Chondrocyte (in vitro differentiated cells): ENCODE measurements at regions not wholly inside any gene's neighbourhood (a gene's known extent, or its start where the extent isn't known, plus 50 kb on each side); places are given as distances from the start of the nearest gene placed in this dataset.

Experiments used
- DNase-seq: peaks from one replicate; pipeline ENCODE4 v3.0.0; 2021; ENCODE audit warnings: mixed read lengths, low spot score
- H3K27ac Mint-ChIP-seq: one replicate; pipeline ENCODE4 v1.8.0; 2021; ENCODE audit warnings: mild to moderate bottlenecking, moderate library complexity, mixed read lengths; ENCODE audit not compliant: unreplicated experiment
- H3K27me3 Mint-ChIP-seq: 2 replicates; pipeline ENCODE4 v1.8.0; 2021; ENCODE audit warnings: low read depth, mixed read lengths
- H3K36me3 Mint-ChIP-seq: 2 replicates; pipeline ENCODE4 v1.8.0; 2021; ENCODE audit warnings: low read depth, mixed read lengths
- H3K4me1 Mint-ChIP-seq: 2 replicates; pipeline ENCODE4 v1.8.0; 2021; ENCODE audit warnings: low read depth, mild to moderate bottlenecking, mixed read lengths
- H3K4me3 Mint-ChIP-seq: one replicate; pipeline ENCODE4 v1.8.0; 2021; ENCODE audit warnings: mild to moderate bottlenecking, moderate library complexity, mixed read lengths; ENCODE audit not compliant: unreplicated experiment
- H3K9me3 Mint-ChIP-seq: 2 replicates; pipeline ENCODE4 v1.8.0; 2021; ENCODE audit warnings: low read depth, mixed read lengths
- TF ChIP-seq, protein P1 (sequence below): fragments of 200-600 bp; sonication (generic); IDR thresholded peaks from 2 replicates; pipeline ENCODE4 v1.5.0; 2021; ENCODE audit warnings: antibody characterized with exemption, mild to moderate bottlenecking, moderate library complexity

GRCh38 chr20:56896447-56896846 is 267.3 kb downstream of the TFAP2C start:
- no peaks in the 10 kb centered on the region for H3K4me1 Mint-ChIP-seq
- TF ChIP-seq, protein P1, sequence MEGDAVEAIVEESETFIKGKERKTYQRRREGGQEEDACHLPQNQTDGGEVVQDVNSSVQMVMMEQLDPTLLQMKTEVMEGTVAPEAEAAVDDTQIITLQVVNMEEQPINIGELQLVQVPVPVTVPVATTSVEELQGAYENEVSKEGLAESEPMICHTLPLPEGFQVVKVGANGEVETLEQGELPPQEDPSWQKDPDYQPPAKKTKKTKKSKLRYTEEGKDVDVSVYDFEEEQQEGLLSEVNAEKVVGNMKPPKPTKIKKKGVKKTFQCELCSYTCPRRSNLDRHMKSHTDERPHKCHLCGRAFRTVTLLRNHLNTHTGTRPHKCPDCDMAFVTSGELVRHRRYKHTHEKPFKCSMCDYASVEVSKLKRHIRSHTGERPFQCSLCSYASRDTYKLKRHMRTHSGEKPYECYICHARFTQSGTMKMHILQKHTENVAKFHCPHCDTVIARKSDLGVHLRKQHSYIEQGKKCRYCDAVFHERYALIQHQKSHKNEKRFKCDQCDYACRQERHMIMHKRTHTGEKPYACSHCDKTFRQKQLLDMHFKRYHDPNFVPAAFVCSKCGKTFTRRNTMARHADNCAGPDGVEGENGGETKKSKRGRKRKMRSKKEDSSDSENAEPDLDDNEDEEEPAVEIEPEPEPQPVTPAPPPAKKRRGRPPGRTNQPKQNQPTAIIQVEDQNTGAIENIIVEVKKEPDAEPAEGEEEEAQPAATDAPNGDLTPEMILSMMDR, result no peak
- H3K36me3 Mint-ChIP-seq, result peaks cover 4% of the 10 kb centered on the region
- DNase-seq, result no peak
- no peak overlapping the region for H3K4me3 Mint-ChIP-seq
- peaks cover 9% of the 10 kb centered on the region for H3K27me3 Mint-ChIP-seq
- peaks cover 10% of the 10 kb centered on the region for H3K9me3 Mint-ChIP-seq
- no peak overlapping the region for H3K27ac Mint-ChIP-seq

DNA sequence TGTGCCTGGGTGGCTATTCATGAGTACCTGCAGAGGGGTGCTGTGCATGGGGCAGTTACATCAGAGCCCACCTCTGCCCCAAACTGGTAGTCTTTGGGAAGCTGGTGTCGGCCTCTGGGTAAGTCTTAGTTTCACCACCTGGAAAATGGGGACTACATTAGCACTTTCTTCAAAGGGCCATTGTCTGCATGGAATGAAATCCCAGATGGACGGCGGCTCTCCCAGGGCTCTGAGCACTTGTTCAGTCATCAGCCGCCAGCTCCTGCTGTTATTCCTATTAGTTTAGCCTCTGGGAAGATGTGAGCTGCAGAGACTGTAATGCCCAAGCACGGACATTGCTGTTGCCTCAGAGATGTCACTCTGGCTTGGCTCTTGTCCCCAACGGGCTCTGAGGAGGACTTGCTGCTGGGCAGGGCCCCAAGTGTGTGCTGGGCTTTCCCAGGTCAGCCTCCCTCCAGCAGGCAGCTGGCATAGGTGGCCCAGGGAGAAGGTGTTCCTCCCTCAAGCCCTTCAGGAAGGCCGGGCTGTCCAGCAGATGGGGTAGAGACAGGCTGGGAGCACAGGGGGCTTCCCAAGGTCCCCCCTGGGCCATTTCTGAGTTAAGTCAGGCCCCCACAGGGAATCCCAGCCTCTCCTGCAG is 268.3 kb downstream of the TFAP2C start:
- H3K4me1 Mint-ChIP-seq, result no peaks in the 10 kb centered on the region
- peaks cover 9% of the 10 kb centered on the region for H3K27me3 Mint-ChIP-seq
- TF ChIP-seq, protein P1, result no peak
- no peak overlapping the region for H3K27ac Mint-ChIP-seq
- H3K4me3 Mint-ChIP-seq, result no peak overlapping the region
- peaks cover 13% of the 10 kb centered on the region for H3K9me3 Mint-ChIP-seq
- H3K36me3 Mint-ChIP-seq, result peaks cover 4% of the 10 kb centered on the region
- no peak for DNase-seq

- Mint-ChIP-seq H3K27ac (peak overlapping the region; percentile 32), H3K4me3 (no peak overlapping the region), H3K27me3 (peaks cover 9% of the 10 kb centered on the region), H3K9me3 (peaks cover 13% of the 10 kb centered on the region), H3K36me3 (peaks cover 4% of the 10 kb centered on the region), H3K4me1 (no peaks in the 10 kb centered on the region)
- TF ChIP-seq, protein P1, result no peak
- DNase-seq, result no peak
These were observed 268.8 kb downstream of the TFAP2C start for GRCh38 chr20:56897958-56898349.

DNA sequence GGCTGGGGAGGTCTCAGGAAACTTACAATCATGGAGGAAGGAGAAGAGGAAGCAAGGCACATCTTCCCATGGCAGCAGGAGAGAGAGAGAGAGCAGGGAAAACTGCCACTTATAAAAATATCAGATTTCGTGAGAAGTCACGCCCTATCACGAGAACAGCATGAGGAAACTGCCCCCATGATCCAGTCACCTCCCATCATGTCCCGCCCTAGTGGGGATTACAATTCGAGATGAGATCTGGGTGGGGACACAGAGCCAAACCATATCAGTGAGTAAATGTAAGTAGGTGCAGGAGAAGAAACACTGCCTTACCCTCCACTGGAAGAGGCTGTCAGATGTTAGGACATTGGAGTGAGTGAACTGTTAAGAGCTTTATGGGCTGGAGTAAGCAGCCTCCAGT is 270.4 kb downstream of the TFAP2C start:
- Mint-ChIP-seq H3K4me1 (no peaks in the 10 kb centered on the region), H3K27me3 (peaks cover 9% of the 10 kb centered on the region), H3K9me3 (peaks cover 13% of the 10 kb centered on the region), H3K36me3 (peaks cover 4% of the 10 kb centered on the region), H3K4me3 (no peak overlapping the region), H3K27ac (no peak overlapping the region)
- TF ChIP-seq, protein P1, result no peak
- DNase-seq, result no peak

- no peak for DNase-seq
- H3K9me3 Mint-ChIP-seq, result peaks cover 13% of the 10 kb centered on the region
- H3K36me3 Mint-ChIP-seq, result peaks cover 4% of the 10 kb centered on the region
- TF ChIP-seq, protein P1, result no peak
- no peak overlapping the region for H3K27ac Mint-ChIP-seq
- H3K4me3 Mint-ChIP-seq, result no peak overlapping the region
- peaks cover 7% of the 10 kb centered on the region for H3K27me3 Mint-ChIP-seq
- no peaks in the 10 kb centered on the region for H3K4me1 Mint-ChIP-seq
These were observed 271.1 kb downstream of the TFAP2C start for GRCh38 chr20:56900252-56900651.
